GM21381 (cell line): ENCODE measurements at regions not wholly inside any gene's neighbourhood (a gene's known extent, or its start where the extent isn't known, plus 50 kb on each side); places are given as distances from the start of the nearest gene placed in this dataset.

Experiments
- ATAC-seq: cut with Tn5 transposase; IDR thresholded peaks from one replicate; pipeline ENCODE4 v1.9.1; 2021; ENCODE audit warnings: mild to moderate bottlenecking, moderate library complexity; ENCODE audit not compliant: unreplicated experiment

DNA sequence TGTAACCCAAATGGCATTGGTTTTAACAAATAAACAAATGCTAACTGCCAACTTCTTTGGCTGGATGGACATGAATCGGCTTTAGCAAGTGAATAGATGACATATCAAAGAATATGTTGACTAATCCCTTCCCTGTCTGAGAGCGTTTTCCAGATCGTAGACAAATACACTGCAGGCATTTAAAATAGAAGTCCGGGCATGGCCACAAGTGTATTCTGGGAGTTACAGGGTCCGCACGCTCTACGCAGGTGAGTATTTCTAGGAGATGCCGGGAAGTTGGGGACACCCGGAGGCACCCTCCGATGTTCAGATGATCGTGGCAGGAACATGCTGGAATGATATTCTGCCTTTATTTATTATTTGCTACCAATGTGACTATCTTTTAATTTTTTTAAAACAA is 53.2 kb upstream of the ZNF536 start:
- ATAC-seq = no peak

DNA sequence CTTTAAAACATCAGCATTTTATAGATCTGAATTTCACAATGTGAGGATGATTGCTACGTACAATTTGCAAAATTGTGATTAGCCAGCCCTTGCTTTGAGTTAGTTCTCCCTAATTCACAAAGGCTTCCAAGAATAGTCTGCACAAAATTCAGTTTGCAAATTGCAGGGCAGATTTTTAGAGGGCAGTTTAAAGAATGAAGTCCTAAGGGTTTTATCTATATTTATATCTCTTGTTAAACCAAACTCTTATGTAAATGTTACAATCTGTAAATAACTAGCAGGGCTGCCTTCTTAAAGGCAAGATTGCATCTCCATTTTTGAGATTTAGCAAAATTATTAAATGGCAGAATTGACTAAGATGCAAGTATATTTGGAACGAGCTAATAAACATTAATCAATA is 52.8 kb upstream of the ZNF536 start:
- ATAC-seq = no peak

- ATAC-seq = no peak
Measured at GRCh38 chr19:30319876-30320275, 52.3 kb upstream of the ZNF536 start.

DNA sequence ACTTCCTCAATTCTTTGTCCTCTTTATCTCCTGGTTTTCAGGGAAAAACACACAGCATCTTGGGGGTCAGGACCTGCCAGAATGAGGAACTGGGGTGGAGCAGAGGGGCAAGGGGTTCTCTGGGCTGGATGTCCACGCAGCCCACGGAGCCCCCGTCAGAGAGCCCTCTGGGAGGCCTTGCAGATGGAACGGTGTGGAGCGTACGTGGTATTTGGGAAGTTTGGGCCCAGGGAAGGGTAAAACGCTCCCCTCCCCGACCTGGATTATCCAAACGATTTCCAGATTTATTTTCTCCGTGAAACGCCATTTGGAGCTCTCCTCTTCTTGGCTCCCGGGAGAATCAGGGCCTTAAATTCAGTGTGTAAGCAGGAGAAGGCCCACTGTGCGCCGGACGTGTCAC is 51.7 kb upstream of the ZNF536 start:
- no peak for ATAC-seq

DNA sequence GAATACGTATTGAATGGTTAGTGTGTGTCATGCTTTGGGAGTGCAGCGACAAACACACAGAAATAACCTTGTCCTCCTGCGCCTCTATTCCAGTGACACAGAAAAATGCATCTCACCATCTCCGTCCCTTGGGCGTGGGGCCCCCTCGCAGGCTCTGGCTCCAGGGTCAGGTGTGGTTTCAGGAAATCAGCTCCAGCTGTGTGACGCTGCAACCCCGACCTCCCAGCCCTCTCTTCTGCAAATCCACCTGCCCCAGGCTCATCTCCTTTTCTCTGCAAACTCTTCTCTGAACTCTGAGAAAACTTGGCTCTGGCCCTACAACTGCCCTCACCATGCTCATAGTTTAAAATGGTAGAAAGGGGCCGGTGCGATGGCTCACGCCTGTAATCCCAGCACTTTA is 51.3 kb upstream of the ZNF536 start:
- ATAC-seq = no peak
